ENCODE measurements at regions not wholly inside any gene's neighbourhood (a gene's known extent, or its start where the extent isn't known, plus 50 kb on each side); places are given as distances from the start of the nearest gene placed in this dataset.

DNA sequence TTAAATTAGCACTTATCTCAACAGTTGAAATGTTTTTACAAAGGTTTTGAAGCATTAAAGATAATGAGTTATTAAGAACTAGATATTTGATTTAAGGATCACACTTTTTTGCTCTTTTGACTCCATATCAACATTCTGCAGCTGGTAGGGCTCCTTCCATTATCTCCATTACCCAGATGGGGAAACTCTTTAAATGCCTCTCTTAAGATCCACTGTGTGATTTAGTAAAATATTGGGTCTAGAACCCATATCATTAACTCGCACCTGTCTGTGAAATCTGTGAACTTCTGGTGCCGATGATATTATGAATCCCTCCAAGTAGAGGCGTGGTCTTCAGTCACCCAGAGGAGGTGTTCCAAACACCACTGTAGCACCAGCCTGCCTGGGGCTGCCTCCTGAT is 466.2 kb downstream of the TSN start:
- DNase-seq (ENCODE audit: low read depth, low spot score), result no peak
- TF ChIP-seq, protein P1, sequence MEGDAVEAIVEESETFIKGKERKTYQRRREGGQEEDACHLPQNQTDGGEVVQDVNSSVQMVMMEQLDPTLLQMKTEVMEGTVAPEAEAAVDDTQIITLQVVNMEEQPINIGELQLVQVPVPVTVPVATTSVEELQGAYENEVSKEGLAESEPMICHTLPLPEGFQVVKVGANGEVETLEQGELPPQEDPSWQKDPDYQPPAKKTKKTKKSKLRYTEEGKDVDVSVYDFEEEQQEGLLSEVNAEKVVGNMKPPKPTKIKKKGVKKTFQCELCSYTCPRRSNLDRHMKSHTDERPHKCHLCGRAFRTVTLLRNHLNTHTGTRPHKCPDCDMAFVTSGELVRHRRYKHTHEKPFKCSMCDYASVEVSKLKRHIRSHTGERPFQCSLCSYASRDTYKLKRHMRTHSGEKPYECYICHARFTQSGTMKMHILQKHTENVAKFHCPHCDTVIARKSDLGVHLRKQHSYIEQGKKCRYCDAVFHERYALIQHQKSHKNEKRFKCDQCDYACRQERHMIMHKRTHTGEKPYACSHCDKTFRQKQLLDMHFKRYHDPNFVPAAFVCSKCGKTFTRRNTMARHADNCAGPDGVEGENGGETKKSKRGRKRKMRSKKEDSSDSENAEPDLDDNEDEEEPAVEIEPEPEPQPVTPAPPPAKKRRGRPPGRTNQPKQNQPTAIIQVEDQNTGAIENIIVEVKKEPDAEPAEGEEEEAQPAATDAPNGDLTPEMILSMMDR (IDR thresholded peaks at IDR 0.05; ENCODE audit: low read depth, low read length), result no peak
- H3K4me3 ChIP-seq (ENCODE audit: low read depth, low read length), result no peak overlapping the region
- in situ Hi-C loops (cut with HindIII; ENCODE audit: low sequenced_read_pairs), result no loop called here

DNA sequence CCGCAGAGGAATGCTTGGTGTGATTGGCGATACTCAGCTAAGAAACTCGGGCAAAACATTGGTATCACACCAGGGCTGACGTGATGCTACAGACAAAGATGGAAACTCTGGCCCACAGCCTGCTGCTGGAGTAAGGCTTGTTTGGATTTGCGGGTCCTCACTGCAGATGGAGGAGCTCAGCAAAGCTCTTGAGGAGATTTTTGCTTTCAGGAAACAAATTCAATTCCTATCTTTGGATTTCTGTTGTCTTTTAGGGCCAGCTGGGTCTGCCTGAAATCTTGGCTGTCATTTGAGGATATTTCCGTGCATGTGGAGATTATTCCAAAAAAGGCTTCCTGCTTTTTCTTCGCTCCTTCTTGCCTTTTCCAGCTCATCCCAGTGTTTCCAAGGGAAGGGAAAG is 475.8 kb downstream of the TSN start:
- in situ Hi-C loops (cut with HindIII; ENCODE audit: low sequenced_read_pairs), result no loop called here
- no peak for DNase-seq (ENCODE audit: low read depth, low spot score)
- no peak overlapping the region for H3K4me3 ChIP-seq (ENCODE audit: low read depth, low read length)
- TF ChIP-seq, protein P1 (IDR thresholded peaks at IDR 0.05; ENCODE audit: low read depth, low read length), result no peak

DNA sequence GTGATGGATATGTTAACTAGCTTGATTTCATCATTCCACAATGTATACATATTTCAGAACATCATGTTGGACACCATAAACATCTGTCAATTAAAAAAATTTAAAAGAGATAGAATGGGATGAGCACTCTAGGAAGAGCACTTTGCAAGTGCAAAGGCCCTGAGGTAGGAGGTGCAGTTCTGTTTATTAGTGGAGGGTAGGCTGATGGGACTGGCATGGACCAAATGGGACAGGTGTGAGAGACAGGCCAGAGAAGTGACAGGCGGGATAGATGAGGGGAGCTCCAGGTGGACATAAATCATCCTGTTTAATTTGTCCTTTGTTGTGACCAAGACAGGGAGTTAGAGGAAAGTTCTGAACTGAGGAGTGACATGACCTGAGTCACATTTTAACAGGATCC is 477.9 kb downstream of the TSN start:
- TF ChIP-seq, protein P1 (IDR thresholded peaks at IDR 0.05; ENCODE audit: low read depth, low read length), result no peak
- no peak overlapping the region for H3K4me3 ChIP-seq (ENCODE audit: low read depth, low read length)
- DNase-seq (ENCODE audit: low read depth, low spot score), result no peak
- in situ Hi-C loops (cut with HindIII; ENCODE audit: low sequenced_read_pairs), result no loop called here

DNA sequence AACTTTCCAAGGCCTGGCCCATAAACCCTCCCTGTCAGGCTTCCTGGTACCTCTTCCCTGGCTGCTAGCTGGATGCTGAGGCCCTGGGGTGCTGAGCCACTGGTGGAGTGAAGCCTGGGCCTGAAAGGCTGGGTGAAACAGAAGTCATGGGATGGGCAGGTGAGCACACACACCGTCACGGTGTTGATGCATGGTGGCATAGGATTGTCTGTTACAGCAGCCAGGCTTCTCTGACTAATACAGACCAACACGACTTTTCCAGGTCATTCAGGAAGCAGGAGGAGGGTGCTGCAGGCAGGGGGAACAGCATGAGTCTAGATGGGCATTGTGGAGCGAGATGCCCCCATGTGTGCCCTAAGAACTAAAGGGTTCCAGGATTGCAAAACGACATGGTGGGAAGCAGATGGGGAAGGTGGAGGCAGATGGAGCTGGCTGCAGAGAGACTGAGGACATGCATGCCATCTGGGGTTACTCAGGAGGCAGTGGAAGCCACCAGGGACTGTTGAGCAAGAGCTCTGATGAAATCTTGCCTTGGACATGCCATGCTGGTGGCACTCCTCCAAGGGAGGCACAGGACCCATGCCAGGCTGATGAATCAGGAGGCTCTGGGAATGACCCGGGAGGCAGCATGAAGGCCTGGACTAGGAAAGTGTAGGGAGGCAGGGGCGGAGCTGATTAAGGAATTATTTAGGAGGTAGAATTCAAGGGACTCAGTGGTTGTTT is 480.9 kb downstream of the TSN start:
- in situ Hi-C loops (cut with HindIII; ENCODE audit: low sequenced_read_pairs), result no loop called here
- DNase-seq (ENCODE audit: low read depth, low spot score), result no peak
- TF ChIP-seq, protein P1 (IDR thresholded peaks at IDR 0.05; ENCODE audit: low read depth, low read length), result no peak
- no peak overlapping the region for H3K4me3 ChIP-seq (ENCODE audit: low read depth, low read length)

DNA sequence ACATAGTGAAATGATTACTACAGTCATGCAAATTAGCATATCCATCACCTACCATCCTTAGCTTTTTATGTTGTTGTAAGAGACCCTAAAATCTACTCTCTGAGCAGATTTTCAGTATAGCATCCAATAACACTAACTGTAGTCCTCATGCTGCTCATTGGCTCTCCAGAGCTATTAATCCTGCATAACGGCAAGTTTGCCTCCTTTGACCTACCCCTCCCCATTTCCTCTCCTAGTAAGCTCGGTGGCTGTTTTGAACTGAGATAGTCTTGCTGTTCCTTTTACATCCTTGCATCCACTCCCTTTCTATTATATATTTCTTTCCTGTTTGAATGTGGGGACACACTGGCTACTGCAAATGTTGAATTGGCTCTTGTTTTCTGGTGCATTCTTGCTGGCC is 481.5 kb downstream of the TSN start:
- TF ChIP-seq, protein P1 (IDR thresholded peaks at IDR 0.05; ENCODE audit: low read depth, low read length), result no peak
- no peak for DNase-seq (ENCODE audit: low read depth, low spot score)
- H3K4me3 ChIP-seq (ENCODE audit: low read depth, low read length), result no peak overlapping the region
- in situ Hi-C loops (cut with HindIII; ENCODE audit: low sequenced_read_pairs), result no loop called here

DNA sequence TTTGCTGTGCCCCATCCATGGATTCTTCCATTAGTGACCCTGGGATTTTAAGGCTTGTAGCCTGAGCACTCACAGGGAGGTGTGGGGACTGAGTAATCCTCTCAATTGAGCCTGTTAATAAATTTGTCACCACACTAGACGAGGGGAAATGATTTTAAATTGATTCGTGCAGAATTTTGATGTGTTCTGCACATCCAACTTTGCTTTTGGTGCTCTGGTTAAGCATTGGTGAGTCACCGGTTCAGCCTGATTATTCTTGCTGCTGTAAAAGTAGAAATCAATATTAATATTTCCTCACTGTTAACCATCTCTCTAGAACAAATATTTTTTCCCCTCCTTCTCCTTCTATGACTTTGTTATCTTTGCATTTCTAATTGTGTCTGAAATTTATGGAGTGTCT is 482.0 kb downstream of the TSN start:
- in situ Hi-C loops (cut with HindIII; ENCODE audit: low sequenced_read_pairs), result no loop called here
- no peak overlapping the region for H3K4me3 ChIP-seq (ENCODE audit: low read depth, low read length)
- DNase-seq (ENCODE audit: low read depth, low spot score), result no peak
- TF ChIP-seq, protein P1 (IDR thresholded peaks at IDR 0.05; ENCODE audit: low read depth, low read length), result no peak

All from astrocyte of the spinal cord (primary cell).